Right renal pelvis (tissue), 4 donors: ENCODE measurements at regions not wholly inside any gene's neighbourhood (a gene's known extent, or its start where the extent isn't known, plus 50 kb on each side); places are given as distances from the start of the nearest gene placed in this dataset.

Source experiments
- DNase-seq, 4 donors: peaks; one replicate each; pipeline ENCODE4 v3.0.0-alpha.2; 2013; ENCODE audit warnings: low read depth in 4 of 4, low spot score in 3 of 4, missing footprints in 1 of 4

GRCh38 chr3:94935738-94936580 is 873.1 kb downstream of the NSUN3 start:
- no peak for DNase-seq

GRCh38 chr3:94937980-94938379 is 875.1 kb downstream of the NSUN3 start:
- no peak for DNase-seq

- DNase-seq = no peak
These were observed 883.8 kb downstream of the NSUN3 start for GRCh38 chr3:94946683-94947082.

GRCh38 chr3:94961423-94962100 is 898.7 kb downstream of the NSUN3 start:
- no peak for DNase-seq

- DNase-seq = no peak
These were observed 903.1 kb downstream of the NSUN3 start for GRCh38 chr3:94965867-94966475.

GRCh38 chr3:94967196-94967595 is 904.3 kb downstream of the NSUN3 start:
- DNase-seq = no peak

- no peak for DNase-seq
These were observed 905.7 kb downstream of the NSUN3 start for GRCh38 chr3:94968519-94968918.

- DNase-seq = no peak
These were observed 909.2 kb downstream of the NSUN3 start for GRCh38 chr3:94972066-94972465.

- no peak for DNase-seq
These were observed 915.2 kb downstream of the NSUN3 start for GRCh38 chr3:94978084-94978483.

- DNase-seq = no peak
These were observed 922.9 kb downstream of the NSUN3 start for GRCh38 chr3:94985778-94986177.

GRCh38 chr3:94990952-94991705 is 928.3 kb downstream of the NSUN3 start:
- DNase-seq = no peak

- no peak for DNase-seq
These were observed 933.9 kb downstream of the NSUN3 start for GRCh38 chr3:94996743-94997142.

- DNase-seq = no peak
These were observed 939.7 kb downstream of the NSUN3 start for GRCh38 chr3:95002438-95003046.

GRCh38 chr3:95028688-95029087 is 965.8 kb downstream of the NSUN3 start:
- DNase-seq = no peak

GRCh38 chr3:95029644-95030043 is 966.8 kb downstream of the NSUN3 start:
- no peak for DNase-seq

GRCh38 chr3:95036526-95037021 is 973.7 kb downstream of the NSUN3 start:
- DNase-seq = no peak

GRCh38 chr3:95037097-95037496 is 974.2 kb downstream of the NSUN3 start:
- DNase-seq = no peak

GRCh38 chr3:95037927-95038326 is 975.1 kb downstream of the NSUN3 start:
- DNase-seq = no peak

GRCh38 chr3:95044101-95044500 is 981.2 kb downstream of the NSUN3 start:
- DNase-seq = no peak

- no peak for DNase-seq
These were observed 985.7 kb downstream of the NSUN3 start for GRCh38 chr3:95048564-95048963.
